Prostate gland (tissue), 2 donors: ENCODE measurements at regions not wholly inside any gene's neighbourhood (a gene's known extent, or its start where the extent isn't known, plus 50 kb on each side); places are given as distances from the start of the nearest gene placed in this dataset.

ENCODE experiments used
- POLR2A ChIP-seq: fragments of 450-650 bp; IDR thresholded peaks from one replicate; pipeline ENCODE4 v1.6.1; 2016; ENCODE audit warnings: antibody characterized with exemption, mild to moderate bottlenecking
- TF ChIP-seq, protein P1 (sequence below), 4 experiments: fragments of 200-600 bp in 2 of 4; fragments of 450-650 bp in 2 of 4; sonication (generic) in 2 of 4; IDR thresholded peaks; 1 replicate in 3 of 4; 2 replicates in 1 of 4; pipeline ENCODE4 v1.5.1; 2016 to 2019; ENCODE audit warnings: antibody characterized with exemption in 4 of 4, mild to moderate bottlenecking in 2 of 4, moderate library complexity in 2 of 4

DNA sequence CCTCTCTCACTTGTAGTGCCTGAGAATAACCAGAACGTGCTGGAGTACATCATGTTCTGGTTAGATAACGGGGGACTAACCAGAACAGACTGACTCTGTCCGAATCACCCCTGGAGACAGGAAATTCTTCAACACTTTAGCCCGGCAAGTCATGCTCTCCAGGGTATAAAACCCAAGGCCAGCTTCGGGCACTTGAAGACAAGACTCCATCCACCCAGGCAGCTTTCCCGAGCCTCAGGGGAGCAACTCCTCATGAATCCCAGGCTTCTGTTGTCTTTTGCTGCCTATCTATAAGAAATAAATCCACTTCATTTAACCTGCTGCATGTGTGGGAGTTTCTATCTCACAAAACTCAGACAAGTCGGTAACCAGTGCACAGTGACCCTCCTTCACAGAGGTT lies 99.6 kb downstream of the KCNF1 start:
- TF ChIP-seq, protein P1, sequence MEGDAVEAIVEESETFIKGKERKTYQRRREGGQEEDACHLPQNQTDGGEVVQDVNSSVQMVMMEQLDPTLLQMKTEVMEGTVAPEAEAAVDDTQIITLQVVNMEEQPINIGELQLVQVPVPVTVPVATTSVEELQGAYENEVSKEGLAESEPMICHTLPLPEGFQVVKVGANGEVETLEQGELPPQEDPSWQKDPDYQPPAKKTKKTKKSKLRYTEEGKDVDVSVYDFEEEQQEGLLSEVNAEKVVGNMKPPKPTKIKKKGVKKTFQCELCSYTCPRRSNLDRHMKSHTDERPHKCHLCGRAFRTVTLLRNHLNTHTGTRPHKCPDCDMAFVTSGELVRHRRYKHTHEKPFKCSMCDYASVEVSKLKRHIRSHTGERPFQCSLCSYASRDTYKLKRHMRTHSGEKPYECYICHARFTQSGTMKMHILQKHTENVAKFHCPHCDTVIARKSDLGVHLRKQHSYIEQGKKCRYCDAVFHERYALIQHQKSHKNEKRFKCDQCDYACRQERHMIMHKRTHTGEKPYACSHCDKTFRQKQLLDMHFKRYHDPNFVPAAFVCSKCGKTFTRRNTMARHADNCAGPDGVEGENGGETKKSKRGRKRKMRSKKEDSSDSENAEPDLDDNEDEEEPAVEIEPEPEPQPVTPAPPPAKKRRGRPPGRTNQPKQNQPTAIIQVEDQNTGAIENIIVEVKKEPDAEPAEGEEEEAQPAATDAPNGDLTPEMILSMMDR (IDR thresholded peaks at IDR 0.05), result no peak
- TF ChIP-seq POLR2A, result no peak
